ENCODE measurements at regions not wholly inside any gene's neighbourhood (a gene's known extent, or its start where the extent isn't known, plus 50 kb on each side); places are given as distances from the start of the nearest gene placed in this dataset.
"Not testable (repeated sequence)": the region's sequence is repeated elsewhere in the genome, so short reads cannot be mapped to it uniquely, and the experiment has no call there.

DNA sequence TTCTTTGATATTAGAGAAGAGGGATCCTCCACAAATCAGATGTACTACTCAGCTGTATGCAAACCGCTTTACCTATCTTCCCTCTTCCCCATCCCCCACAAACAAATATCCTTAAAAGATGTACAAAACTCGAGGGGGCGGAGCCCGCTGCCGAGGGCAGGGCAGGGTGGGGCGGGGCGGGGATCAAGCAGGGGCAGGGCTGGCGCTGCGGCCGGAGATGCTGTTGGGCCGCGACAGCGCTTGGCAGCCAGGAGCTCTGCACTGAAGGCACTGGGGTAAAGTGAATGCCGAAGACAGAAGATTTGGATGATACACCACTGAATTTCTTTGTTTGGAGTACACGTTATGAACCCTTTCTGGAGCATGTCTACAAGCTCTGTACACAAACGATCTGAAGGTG is 474.8 kb downstream of the CDH10 start:
- no peaks in the 10 kb centered on the region for H3K36me3 ChIP-seq
- no peaks in the 10 kb centered on the region for H3K27me3 ChIP-seq (ENCODE audit: insufficient read depth, low read depth, severe bottlenecking)
- H3K4me3 ChIP-seq (ENCODE audit: low read depth, low read length): no peak overlapping the region
- no peaks in the 10 kb centered on the region for H3K9me3 ChIP-seq (ENCODE audit: severe bottlenecking)
- H3K27ac ChIP-seq: no peak overlapping the region
- no peak for DNase-seq
- TF ChIP-seq, protein P1, sequence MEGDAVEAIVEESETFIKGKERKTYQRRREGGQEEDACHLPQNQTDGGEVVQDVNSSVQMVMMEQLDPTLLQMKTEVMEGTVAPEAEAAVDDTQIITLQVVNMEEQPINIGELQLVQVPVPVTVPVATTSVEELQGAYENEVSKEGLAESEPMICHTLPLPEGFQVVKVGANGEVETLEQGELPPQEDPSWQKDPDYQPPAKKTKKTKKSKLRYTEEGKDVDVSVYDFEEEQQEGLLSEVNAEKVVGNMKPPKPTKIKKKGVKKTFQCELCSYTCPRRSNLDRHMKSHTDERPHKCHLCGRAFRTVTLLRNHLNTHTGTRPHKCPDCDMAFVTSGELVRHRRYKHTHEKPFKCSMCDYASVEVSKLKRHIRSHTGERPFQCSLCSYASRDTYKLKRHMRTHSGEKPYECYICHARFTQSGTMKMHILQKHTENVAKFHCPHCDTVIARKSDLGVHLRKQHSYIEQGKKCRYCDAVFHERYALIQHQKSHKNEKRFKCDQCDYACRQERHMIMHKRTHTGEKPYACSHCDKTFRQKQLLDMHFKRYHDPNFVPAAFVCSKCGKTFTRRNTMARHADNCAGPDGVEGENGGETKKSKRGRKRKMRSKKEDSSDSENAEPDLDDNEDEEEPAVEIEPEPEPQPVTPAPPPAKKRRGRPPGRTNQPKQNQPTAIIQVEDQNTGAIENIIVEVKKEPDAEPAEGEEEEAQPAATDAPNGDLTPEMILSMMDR (IDR thresholded peaks at IDR 0.05; ENCODE audit: low read depth, low read length): no peak

DNA sequence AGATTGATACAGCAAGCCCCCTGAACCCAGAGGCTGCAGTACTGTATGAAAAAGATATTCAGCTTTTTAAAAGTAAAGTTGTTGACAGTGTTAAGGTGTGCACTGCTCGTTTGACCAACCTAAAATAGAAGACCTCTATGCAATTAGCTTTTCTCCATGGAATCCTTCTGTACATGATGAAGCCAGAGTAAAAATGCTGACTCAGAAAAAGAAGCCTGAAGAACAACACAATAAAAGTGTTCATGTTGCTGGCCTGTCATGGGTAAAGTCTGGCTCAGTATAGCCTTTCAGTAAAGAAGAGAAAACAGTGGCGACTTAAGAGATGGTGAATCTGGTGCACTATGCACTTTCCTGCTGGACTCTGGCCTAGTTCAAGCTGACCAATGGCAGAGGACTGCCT is 473.8 kb downstream of the CDH10 start:
- H3K9me3 ChIP-seq (ENCODE audit: severe bottlenecking); H3K4me3 ChIP-seq (ENCODE audit: low read depth, low read length); DNase-seq; H3K36me3 ChIP-seq; H3K27ac ChIP-seq; H3K27me3 ChIP-seq (ENCODE audit: insufficient read depth, low read depth, severe bottlenecking): not testable (repeated sequence)

DNA sequence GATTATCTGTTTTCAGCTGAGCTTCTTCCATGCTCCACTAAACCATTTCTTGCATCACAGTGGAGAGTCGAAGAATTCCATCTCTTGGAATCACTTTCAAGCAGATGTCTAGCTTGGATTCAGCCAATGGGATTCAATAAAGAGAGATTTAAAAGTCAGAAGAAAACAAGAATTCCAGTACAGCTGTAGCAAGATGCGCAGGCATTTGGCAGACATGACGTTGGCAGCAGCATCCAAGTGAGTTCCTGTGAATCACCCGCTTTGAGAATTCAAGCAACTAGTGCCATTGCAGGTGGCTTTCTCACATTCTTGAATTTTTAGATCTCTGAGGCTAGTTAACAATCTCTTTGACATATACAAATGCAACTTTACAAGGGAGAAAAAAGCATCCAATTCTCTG is 467.0 kb downstream of the CDH10 start:
- Histone ChIP-seq H3K4me3 (ENCODE audit: low read depth, low read length) (no peak overlapping the region), H3K36me3 (no peaks in the 10 kb centered on the region), H3K9me3 (ENCODE audit: severe bottlenecking) (no peaks in the 10 kb centered on the region), H3K27me3 (ENCODE audit: insufficient read depth, low read depth, severe bottlenecking) (no peaks in the 10 kb centered on the region), H3K27ac (no peak overlapping the region)
- TF ChIP-seq, protein P1 (IDR thresholded peaks at IDR 0.05; ENCODE audit: low read depth, low read length): no peak
- DNase-seq: no peak

DNA sequence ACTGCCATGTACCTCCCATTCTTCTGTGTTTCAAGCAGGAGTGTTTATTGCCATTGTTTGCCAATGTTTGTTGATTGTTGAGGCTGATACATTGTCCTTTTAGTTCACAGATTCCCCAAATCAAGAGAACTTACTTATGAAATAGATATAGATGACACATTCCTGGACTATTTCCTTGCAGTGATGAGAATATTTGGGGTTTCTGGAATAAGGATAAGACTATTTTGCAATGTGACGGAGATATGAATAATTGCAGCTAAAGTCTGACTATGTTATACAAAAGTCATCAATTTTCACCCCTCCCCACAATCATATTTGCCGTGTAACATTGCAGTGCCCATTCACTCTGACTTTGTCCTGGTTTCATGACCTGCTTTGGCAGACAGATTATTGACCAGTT is 460.8 kb downstream of the CDH10 start:
- Histone ChIP-seq H3K4me3 (ENCODE audit: low read depth, low read length) (no peak overlapping the region), H3K27me3 (ENCODE audit: insufficient read depth, low read depth, severe bottlenecking) (no peaks in the 10 kb centered on the region), H3K36me3 (no peaks in the 10 kb centered on the region), H3K27ac (no peak overlapping the region), H3K9me3 (ENCODE audit: severe bottlenecking) (no peaks in the 10 kb centered on the region)
- TF ChIP-seq, protein P1 (IDR thresholded peaks at IDR 0.05; ENCODE audit: low read depth, low read length): no peak
- DNase-seq: no peak

DNA sequence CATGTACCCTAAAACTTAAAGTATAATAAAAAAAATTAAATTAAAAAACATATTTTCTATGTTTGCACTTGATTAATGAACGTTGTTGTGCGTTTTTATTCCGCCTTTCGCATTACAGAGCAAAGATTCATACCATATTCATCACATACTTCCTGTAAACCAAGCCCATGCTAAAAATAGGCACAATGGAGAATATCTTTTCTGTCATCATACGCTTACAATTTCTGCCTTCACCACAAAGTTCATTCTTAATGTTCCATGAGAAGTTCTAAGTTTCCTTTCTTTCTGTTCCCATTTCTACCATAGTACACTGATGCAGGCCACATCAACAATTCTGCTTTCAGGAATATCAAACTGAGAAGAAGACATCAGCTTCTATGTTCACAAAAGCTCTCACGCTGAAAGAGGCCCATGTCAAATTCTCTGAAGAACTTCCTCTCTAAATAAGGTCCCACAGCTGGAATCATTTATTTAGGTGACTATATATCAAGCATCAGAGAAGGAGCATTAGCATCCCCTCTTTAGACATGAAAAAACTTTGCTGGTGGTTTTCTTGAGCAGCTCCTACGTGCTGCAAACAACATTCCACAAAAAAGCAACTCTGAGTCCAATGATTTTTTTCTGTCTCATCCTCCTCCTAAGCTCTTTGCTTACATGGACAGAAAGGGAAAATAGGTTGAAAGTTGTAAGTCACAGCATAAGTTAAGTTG is 456.4 kb downstream of the CDH10 start:
- Histone ChIP-seq H3K27ac (no peak overlapping the region), H3K27me3 (ENCODE audit: insufficient read depth, low read depth, severe bottlenecking) (no peaks in the 10 kb centered on the region), H3K9me3 (ENCODE audit: severe bottlenecking) (no peaks in the 10 kb centered on the region), H3K36me3 (no peaks in the 10 kb centered on the region), H3K4me3 (ENCODE audit: low read depth, low read length) (no peak overlapping the region)
- TF ChIP-seq, protein P1 (IDR thresholded peaks at IDR 0.05; ENCODE audit: low read depth, low read length): no peak
- DNase-seq: no peak

DNA sequence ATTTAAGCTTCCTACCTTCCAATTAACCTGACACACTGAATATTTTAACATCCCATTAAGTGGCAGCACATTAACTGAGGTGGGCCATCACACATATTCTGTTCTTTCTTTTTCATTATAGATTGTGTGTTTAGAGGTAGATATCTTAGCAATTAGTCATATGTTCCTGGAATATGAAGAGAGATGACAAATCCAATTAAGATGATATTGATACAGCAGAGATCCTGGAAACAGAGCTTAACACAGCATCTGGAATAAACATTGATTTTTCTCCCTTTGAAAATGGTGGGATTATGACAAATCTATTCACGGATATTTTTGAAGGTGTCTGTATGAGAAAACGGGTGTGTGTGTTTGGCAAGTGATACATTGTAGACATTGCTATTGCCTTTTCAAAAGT is 448.0 kb downstream of the CDH10 start:
- Histone ChIP-seq H3K27ac (no peak overlapping the region), H3K36me3 (no peaks in the 10 kb centered on the region), H3K27me3 (ENCODE audit: insufficient read depth, low read depth, severe bottlenecking) (no peaks in the 10 kb centered on the region), H3K4me3 (ENCODE audit: low read depth, low read length) (no peak overlapping the region), H3K9me3 (ENCODE audit: severe bottlenecking) (no peaks in the 10 kb centered on the region)
- DNase-seq: no peak
- TF ChIP-seq, protein P1 (IDR thresholded peaks at IDR 0.05; ENCODE audit: low read depth, low read length): no peak

All from WERI-Rb-1 (cell line).